T-cell (primary cell): ENCODE measurements at regions not wholly inside any gene's neighbourhood (a gene's known extent, or its start where the extent isn't known, plus 50 kb on each side); places are given as distances from the start of the nearest gene placed in this dataset.
"Not testable (repeated sequence)": the region's sequence is repeated elsewhere in the genome, so short reads cannot be mapped to it uniquely, and the experiment has no call there.

Source experiments
- ATAC-seq, 4 experiments: fragments of 200-7000 bp in 3 of 4; fragments of 150-1000 bp in 1 of 4; cut with Tn5 transposase; replicated peaks in 1 of 4; 1 replicate in 3 of 4; 2 replicates in 1 of 4; pipeline ENCODE4 v1.10.0; 2021; ENCODE audit warnings: moderate library complexity in 3 of 4, mild to moderate bottlenecking in 2 of 4, moderate number of reproducible peaks in 1 of 4
- CTCF ChIA-PET, 2 donors: fragments of 300-600 bp; sonication (Branson Sonifier 250); formaldehyde crosslinking; loops; one replicate each; lab custom pipeline; 2022; ENCODE audit warnings: antibody characterized with exemption in 2 of 2; lab: Charles Lee
- POLR2A ChIA-PET, 2 donors: fragments of 300-600 bp; sonication (Branson Sonifier 250); formaldehyde crosslinking; loops; one replicate each; lab custom pipeline; 2022; ENCODE audit warnings: antibody characterized with exemption in 2 of 2; lab: Charles Lee
- DNase-seq, 35 experiments: peaks; one replicate each; pipeline versions ENCODE4 v3.0.0 to v3.0.0-alpha.2; 2013 to 2023
- H3K27ac ChIP-seq: one replicate; pipeline ENCODE4 v1.5.1; 2013; ENCODE audit warnings: low read length
- H3K27me3 ChIP-seq, 2 experiments: replicated peaks in 1 of 2; 1 replicate in 1 of 2; 2 replicates in 1 of 2; pipeline versions ENCODE4 v1.6.1 to v1.7.0; 2013; ENCODE audit warnings: low read length in 1 of 2, mixed read lengths in 1 of 2; ENCODE audit not compliant: control insufficient read depth in 2 of 2, insufficient read depth in 2 of 2; ENCODE audit errors: extremely low read depth in 1 of 2
- H3K36me3 ChIP-seq, 2 donors: 1 replicate in 1 of 2; 2 replicates in 1 of 2; pipeline versions ENCODE4 v1.6.1 to v1.7.0; 2013; ENCODE audit warnings: low read length in 1 of 2; ENCODE audit not compliant: control insufficient read depth in 2 of 2, insufficient read depth in 1 of 2; ENCODE audit errors: extremely low read depth in 1 of 2
- H3K4me1 ChIP-seq, 2 experiments: 1 replicate in 1 of 2; 2 replicates in 1 of 2; pipeline versions ENCODE4 v1.6.1 to v1.7.0; 2013; ENCODE audit warnings: low read length in 2 of 2, mixed read lengths in 1 of 2; ENCODE audit not compliant: insufficient read depth in 2 of 2, control insufficient read depth in 1 of 2; ENCODE audit errors: extremely low read depth in 1 of 2
- H3K4me3 ChIP-seq, 2 donors: 1 replicate in 1 of 2; 2 replicates in 1 of 2; pipeline versions ENCODE4 v1.5.1 to v1.7.0; 2013; ENCODE audit warnings: mild to moderate bottlenecking in 2 of 2, low read length in 1 of 2, moderate library complexity in 1 of 2; ENCODE audit not compliant: control insufficient read depth in 1 of 2; ENCODE audit errors: extremely low read depth in 1 of 2
- H3K9me3 ChIP-seq: 2 replicates; pipeline ENCODE4 v1.7.0; 2013
- H3K27ac Mint-ChIP-seq, 2 donors: one replicate each; pipeline ENCODE4 v1.8.0; 2020 to 2021; ENCODE audit warnings: mild to moderate bottlenecking in 2 of 2, mixed read lengths in 2 of 2
- H3K27me3 Mint-ChIP-seq, 2 donors: one replicate each; pipeline ENCODE4 v1.8.0; 2021 to 2022; ENCODE audit warnings: mixed read lengths in 2 of 2
- H3K36me3 Mint-ChIP-seq: one replicate; pipeline ENCODE4 v1.8.0; 2021; ENCODE audit warnings: mixed read lengths
- H3K4me1 Mint-ChIP-seq, 3 donors: one replicate each; pipeline ENCODE4 v1.8.0; 2020 to 2022; ENCODE audit warnings: mixed read lengths in 3 of 3, mild to moderate bottlenecking in 1 of 3
- H3K4me3 Mint-ChIP-seq, 3 donors: one replicate each; pipeline ENCODE4 v1.8.0; 2020 to 2022; ENCODE audit warnings: mild to moderate bottlenecking in 3 of 3, mixed read lengths in 3 of 3, moderate library complexity in 3 of 3
- H3K9me3 Mint-ChIP-seq, 3 donors: one replicate each; pipeline ENCODE4 v1.8.0; 2020 to 2022; ENCODE audit warnings: mixed read lengths in 3 of 3
- WGBS: methylation state at CpG from one replicate; pipeline ENCODE4 v1.1.5; 2013; ENCODE audit warnings: missing lambda C conversion rate; ENCODE audit not compliant: insufficient coverage; 5-methylcytosine and 5-hydroxymethylcytosine counted together

- no peaks in the 10 kb centered on the region for H3K27me3 ChIP-seq
- H3K4me3 ChIP-seq: no peak overlapping the region
- no peaks in the 10 kb centered on the region for H3K9me3 Mint-ChIP-seq
- H3K9me3 ChIP-seq: no peaks in the 10 kb centered on the region
- 75% methylated on average over 2 of the region's 9 CpGs for WGBS
- no peaks in the 10 kb centered on the region for H3K36me3 ChIP-seq
- no peak overlapping the region for H3K27ac ChIP-seq
- ChIA-PET POLR2A (no interaction called here), CTCF (no interaction called here)
- peaks cover 0 to 10% of the 10 kb centered on the region in 2 experiments for H3K4me1 ChIP-seq
- H3K27me3 Mint-ChIP-seq: no peaks in the 10 kb centered on the region
- H3K4me3 Mint-ChIP-seq: no peak overlapping the region
- no peak overlapping the region for H3K27ac Mint-ChIP-seq
- no peak for DNase-seq
- no peaks in the 10 kb centered on the region for H3K36me3 Mint-ChIP-seq
- peaks cover 15 to 26% (median 23%) of the 10 kb centered on the region in 3 donors for H3K4me1 Mint-ChIP-seq
- ATAC-seq: no peak
Measured at GRCh38 chr2:7693246-7694075, 776.2 kb downstream of the RNF144A start.

- H3K4me3 Mint-ChIP-seq: no peak overlapping the region
- CTCF ChIA-PET: no interaction called here
Measured at GRCh38 chr2:7694076-7694985, 777.1 kb downstream of the RNF144A start.

GRCh38 chr2:7696556-7696955, 779.3 kb downstream of the RNF144A start:
- H3K27ac ChIP-seq, H3K4me3 Mint-ChIP-seq, H3K36me3 ChIP-seq, H3K9me3 Mint-ChIP-seq, H3K9me3 ChIP-seq, H3K27me3 ChIP-seq, DNase-seq, H3K27ac Mint-ChIP-seq, ATAC-seq, POLR2A ChIA-PET, H3K4me3 ChIP-seq, H3K27me3 Mint-ChIP-seq, H3K36me3 Mint-ChIP-seq: not testable (repeated sequence)
- CTCF ChIA-PET: interaction anchor here (1.0 kb wide), 2 partner anchors 26 to 29 kb away, joined by 3 read pairs; no protein-coding TSS in a partner anchor
- peaks cover 0 to 10% of the 10 kb centered on the region in 2 experiments for H3K4me1 ChIP-seq
- 74% methylated on average over 5 of the region's 6 CpGs for WGBS
- peaks cover 15 to 26% (median 23%) of the 10 kb centered on the region in 3 donors for H3K4me1 Mint-ChIP-seq

More at GRCh38 chr2:7694076-7694985, 777.1 kb downstream of the RNF144A start:
- Histone ChIP-seq H3K4me1 (peaks cover 0 to 10% of the 10 kb centered on the region in 2 experiments), H3K27ac (no peak overlapping the region), H3K36me3 (no peaks in the 10 kb centered on the region), H3K9me3 (no peaks in the 10 kb centered on the region), H3K4me3 (no peak overlapping the region), H3K27me3 (no peaks in the 10 kb centered on the region)
- ATAC-seq (no peak), DNase-seq (no peak)
- 65% methylated on average over 4 of the region's 12 CpGs for WGBS
- H3K4me1 Mint-ChIP-seq: peaks cover 15 to 26% (median 23%) of the 10 kb centered on the region in 3 donors
- no peaks in the 10 kb centered on the region for H3K27me3 Mint-ChIP-seq
- no peaks in the 10 kb centered on the region for H3K36me3 Mint-ChIP-seq
- peaks cover 0 to 2% (median 0%) of the 10 kb centered on the region in 3 donors for H3K9me3 Mint-ChIP-seq
- H3K27ac Mint-ChIP-seq: no peak overlapping the region
- POLR2A ChIA-PET: interaction anchor here in 1 of 2 donors (0.6 kb wide), 1 partner anchor 286 kb away, joined by 4 read pairs; no protein-coding TSS in a partner anchor

GRCh38 chr2:7697052-7697451, 779.8 kb downstream of the RNF144A start:
- ChIA-PET CTCF (interaction anchor here in 1 of 2 donors (1.0 kb wide), 1 partner anchor 26 kb away, joined by 3 read pairs; no protein-coding TSS in a partner anchor), POLR2A (no interaction called here)
- Mint-ChIP-seq H3K4me1 (peaks cover 11 to 23% (median 19%) of the 10 kb centered on the region in 3 donors), H3K9me3 (peaks cover 0 to 5% (median 4%) of the 10 kb centered on the region in 3 donors), H3K27ac (no peak overlapping the region), H3K27me3 (no peaks in the 10 kb centered on the region), H3K4me3 (no peak overlapping the region), H3K36me3 (no peaks in the 10 kb centered on the region)
- Histone ChIP-seq H3K27ac (no peak overlapping the region), H3K4me3 (no peak overlapping the region), H3K4me1 (peaks cover 0 to 10% of the 10 kb centered on the region in 2 experiments), H3K27me3 (no peaks in the 10 kb centered on the region), H3K36me3 (no peaks in the 10 kb centered on the region), H3K9me3 (no peaks in the 10 kb centered on the region)
- DNase-seq (peak in 1 of 35 experiments; percentile 1), ATAC-seq (no peak)
- 95% methylated on average over 7 of the region's 9 CpGs for WGBS

GRCh38 chr2:7701791-7702190, 784.6 kb downstream of the RNF144A start:
- Histone ChIP-seq H3K27me3 (no peaks in the 10 kb centered on the region), H3K36me3 (no peaks in the 10 kb centered on the region), H3K4me1 (no peaks in the 10 kb centered on the region), H3K9me3 (no peaks in the 10 kb centered on the region), H3K27ac (no peak overlapping the region), H3K4me3 (no peak overlapping the region)
- DNase-seq (no peak), ATAC-seq (no peak)
- 100% methylated on average over 1 of the region's 1 CpG for WGBS
- Mint-ChIP-seq H3K36me3 (no peaks in the 10 kb centered on the region), H3K27ac (no peak overlapping the region), H3K9me3 (peaks cover 0 to 5% (median 4%) of the 10 kb centered on the region in 3 donors), H3K4me3 (no peak overlapping the region), H3K27me3 (no peaks in the 10 kb centered on the region), H3K4me1 (peaks cover 3 to 17% (median 9%) of the 10 kb centered on the region in 3 donors)
- POLR2A ChIA-PET: no interaction called here
- CTCF ChIA-PET: no interaction called here

- no peaks in the 10 kb centered on the region for H3K4me1 ChIP-seq
- Mint-ChIP-seq H3K27ac (no peak overlapping the region), H3K9me3 (peaks cover 0 to 5% (median 4%) of the 10 kb centered on the region in 3 donors), H3K4me3 (no peak overlapping the region), H3K4me1 (peaks cover 3 to 17% (median 9%) of the 10 kb centered on the region in 3 donors), H3K27me3 (no peaks in the 10 kb centered on the region), H3K36me3 (no peaks in the 10 kb centered on the region)
- no peak for ATAC-seq
- no peaks in the 10 kb centered on the region for H3K9me3 ChIP-seq
- no peak overlapping the region for H3K4me3 ChIP-seq
- CTCF ChIA-PET: no interaction called here
- DNase-seq: no peak
- H3K27me3 ChIP-seq: no peaks in the 10 kb centered on the region
- no peak overlapping the region for H3K27ac ChIP-seq
- POLR2A ChIA-PET: interaction anchor here in 1 of 2 donors (0.6 kb wide), 1 partner anchor 832 kb away, joined by 3 read pairs; no protein-coding TSS in a partner anchor
- no peaks in the 10 kb centered on the region for H3K36me3 ChIP-seq
Measured at GRCh38 chr2:7703048-7703447, 785.8 kb downstream of the RNF144A start.
